HG02981 (cell line): ENCODE measurements at regions not wholly inside any gene's neighbourhood (a gene's known extent, or its start where the extent isn't known, plus 50 kb on each side); places are given as distances from the start of the nearest gene placed in this dataset.

ENCODE experiments used
- ATAC-seq: cut with Tn5 transposase; IDR thresholded peaks from one replicate; pipeline ENCODE4 v1.9.1; 2021; ENCODE audit warnings: mild to moderate bottlenecking, moderate library complexity; ENCODE audit not compliant: unreplicated experiment

DNA sequence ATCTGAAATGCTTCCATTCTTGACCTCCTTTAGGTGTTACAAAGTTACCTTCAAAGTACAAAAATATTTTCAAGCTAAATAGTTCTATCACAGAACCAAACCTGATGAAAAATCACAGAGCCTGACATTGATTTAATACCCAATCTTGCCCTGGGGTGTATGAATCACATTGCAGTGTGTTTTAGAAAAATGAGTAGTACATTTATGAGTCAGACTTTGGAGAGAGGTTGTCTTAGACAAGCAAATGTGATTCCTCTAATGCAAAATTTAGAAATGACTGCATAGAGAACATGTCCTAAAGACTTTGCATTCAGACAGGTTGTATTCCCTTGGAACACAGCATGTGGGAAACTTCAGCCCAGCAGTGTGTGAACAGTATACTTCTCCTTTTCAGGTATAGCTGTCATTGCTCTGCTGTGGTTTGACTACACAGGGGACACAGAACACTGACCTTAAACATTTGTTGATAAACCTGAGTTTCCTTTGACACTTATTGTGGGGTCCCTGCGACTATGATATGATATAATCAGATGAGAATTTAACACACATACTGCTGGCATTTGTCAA lies 972.1 kb downstream of the JRKL start:
- ATAC-seq, result no peak

GRCh38 chr11:97363331-97363730 lies 973.5 kb downstream of the JRKL start:
- ATAC-seq, result no peak

GRCh38 chr11:97364047-97364446 lies 974.2 kb downstream of the JRKL start:
- ATAC-seq, result no peak

GRCh38 chr11:97367406-97368083 lies 977.7 kb downstream of the JRKL start:
- no peak for ATAC-seq

DNA sequence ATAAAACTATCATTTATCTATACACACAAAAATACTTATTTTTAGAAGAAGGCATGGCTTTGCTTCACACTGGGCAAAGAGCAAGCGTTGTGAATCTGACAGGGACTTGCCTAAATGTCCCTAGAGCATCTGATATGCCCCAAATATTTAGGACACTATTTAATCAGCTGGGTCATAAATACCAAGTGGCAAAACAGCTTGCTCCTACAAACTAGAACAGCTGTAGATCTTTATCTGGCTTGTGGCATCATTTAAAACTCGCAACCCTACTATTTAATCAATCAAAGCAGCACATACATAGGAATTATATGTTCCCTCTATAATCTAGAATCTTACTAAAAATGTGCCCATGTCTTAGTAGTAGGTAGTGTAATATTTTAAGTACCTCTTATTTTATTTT lies 999.5 kb downstream of the JRKL start:
- ATAC-seq, result no peak

- no peak for ATAC-seq
Observed at GRCh38 chr11:97398246-97398645, 1008.4 kb downstream of the JRKL start.

GRCh38 chr11:97409141-97409540 lies 1019.3 kb downstream of the JRKL start:
- ATAC-seq, result no peak

GRCh38 chr11:97414801-97415200 lies 1025.0 kb downstream of the JRKL start:
- ATAC-seq, result no peak

DNA sequence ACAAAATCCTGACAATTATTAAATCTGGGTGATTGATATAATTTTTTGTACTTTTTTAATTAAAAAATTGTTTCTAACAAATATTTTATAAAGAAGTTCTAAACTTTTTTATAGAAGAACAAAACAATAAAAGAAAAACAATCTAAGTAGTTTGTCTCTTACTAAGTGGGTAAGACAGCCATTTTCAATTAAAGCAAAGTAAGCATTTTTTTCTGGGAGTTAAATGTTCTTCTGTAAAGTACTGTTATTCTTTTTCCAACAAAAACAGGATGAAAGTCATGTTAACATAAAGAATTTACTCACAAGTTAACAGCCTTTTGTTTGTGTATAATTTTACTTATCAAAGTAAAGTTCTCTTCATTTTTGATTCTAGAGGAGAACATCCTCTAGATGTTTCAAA lies 1029.9 kb downstream of the JRKL start:
- no peak for ATAC-seq

DNA sequence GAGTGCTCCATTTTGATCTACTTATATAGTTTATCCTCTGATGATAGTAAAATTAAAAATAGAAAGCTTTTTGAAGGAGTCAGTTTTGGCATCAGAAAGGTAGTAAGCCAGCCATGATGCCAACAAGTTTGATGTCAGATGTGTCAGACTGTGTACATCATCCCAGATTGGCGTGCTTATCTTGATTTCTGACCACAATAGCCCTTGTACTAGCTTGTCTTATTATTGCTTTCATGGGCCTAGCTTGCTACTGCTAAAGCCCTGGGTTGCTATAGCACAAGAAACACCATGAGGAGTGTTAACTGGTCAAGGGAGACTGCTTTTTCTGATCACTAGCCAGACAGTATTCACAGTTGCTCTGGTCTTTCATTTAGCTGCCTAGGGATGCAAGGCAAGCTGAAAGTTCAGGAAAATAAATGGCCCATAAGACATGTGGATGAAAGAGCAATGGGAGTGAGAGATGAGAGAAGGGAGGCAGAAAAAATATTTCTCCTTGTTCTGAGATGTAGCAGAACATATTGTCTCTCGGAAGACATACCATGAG lies 1038.5 kb downstream of the JRKL start:
- ATAC-seq, result no peak

DNA sequence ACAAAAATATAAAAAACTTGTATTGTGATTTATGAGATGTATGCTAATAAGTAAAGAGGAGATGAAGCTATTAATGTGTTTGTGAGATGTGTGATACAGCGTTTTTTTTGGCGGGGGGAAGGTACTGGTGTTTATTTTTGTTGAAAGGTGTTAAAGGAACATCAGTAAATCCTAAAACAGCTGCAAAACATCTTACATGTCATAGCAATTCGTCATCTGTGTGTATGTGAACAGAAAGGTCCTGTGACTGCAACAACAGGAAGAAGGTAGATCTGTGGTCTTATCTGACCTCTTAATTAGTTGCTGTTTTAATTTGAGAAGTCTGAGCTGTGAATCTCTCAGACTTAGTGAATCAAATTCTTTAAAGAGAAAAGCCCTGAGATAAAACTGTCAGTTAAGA lies 1041.1 kb downstream of the JRKL start:
- ATAC-seq, result no peak

DNA sequence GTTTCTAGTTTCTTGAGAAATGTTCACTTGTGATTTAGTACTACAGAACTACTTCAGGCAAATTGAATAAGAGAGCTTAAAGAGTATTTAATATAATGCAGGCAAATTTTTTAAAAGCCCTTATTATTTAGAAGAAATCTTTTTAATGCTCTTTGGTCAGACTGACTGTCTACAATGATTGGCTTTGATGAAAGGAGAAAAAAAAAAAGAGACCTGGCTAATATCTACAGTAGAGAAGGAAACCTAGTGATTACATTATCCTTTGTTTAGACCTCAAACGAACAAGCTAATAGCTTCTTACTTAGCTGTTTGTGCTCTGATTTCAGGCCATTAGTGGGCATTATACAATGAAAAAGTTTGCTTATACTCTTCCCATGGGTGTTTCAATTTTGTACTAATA lies 1043.1 kb downstream of the JRKL start:
- ATAC-seq, result no peak

DNA sequence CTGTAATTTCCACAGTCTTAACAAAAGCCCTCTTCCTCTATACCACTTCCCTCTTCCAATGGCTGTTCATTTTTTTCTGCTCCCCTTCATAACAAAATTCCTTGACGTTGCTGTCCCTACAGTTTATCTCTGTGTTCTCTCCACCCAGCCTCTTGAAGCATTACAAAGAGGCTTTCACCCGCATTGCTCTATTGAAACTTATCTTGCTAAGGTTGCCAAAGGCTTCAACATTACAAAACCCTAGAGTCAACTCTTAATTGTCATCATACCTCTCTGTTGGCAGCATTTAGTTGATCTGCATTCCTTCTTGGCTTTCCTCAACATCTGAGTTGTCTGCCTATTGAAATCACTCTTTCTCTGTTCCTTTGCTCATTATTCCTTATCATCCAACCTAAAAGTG lies 1055.7 kb downstream of the JRKL start:
- no peak for ATAC-seq

- no peak for ATAC-seq
Observed at GRCh38 chr11:97451441-97451840, 1061.6 kb downstream of the JRKL start.

DNA sequence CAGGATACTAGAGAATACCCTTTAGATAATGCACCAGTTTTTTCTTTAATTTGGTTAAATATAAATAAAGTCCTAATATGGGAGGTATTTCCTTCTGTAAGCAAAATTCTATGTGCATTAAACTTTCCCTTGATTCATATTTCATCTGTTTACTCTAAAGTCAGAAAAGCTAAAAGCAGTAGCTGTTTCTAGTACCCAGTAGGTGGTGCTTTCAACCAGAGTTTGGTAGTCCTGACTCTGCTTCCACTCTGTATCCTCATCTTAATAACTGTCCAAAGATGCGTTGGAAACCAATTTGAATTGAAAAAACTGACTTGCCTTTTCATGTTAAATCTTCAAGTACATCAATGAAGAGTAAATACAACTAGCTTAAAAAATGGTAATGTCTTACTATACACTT lies 1065.2 kb downstream of the JRKL start:
- no peak for ATAC-seq

DNA sequence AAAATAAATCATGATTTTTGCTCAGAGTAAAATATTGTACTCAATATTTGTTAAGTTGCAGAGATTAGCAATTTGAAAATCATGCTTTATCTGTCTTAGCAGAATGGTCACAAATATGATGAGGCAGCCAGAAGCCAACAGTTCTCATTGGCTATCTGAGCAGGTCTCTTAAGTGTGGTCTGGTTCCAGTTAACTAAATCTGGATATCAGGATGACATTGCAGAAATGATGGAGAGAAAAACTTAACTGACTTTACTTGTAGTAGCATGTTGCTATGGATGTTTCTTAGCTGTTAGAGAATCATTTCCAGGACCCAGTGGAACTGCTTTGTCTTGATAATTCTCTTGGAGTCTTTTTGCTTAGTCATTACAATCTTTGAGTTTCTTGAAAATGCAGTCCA lies 1070.3 kb downstream of the JRKL start:
- no peak for ATAC-seq

DNA sequence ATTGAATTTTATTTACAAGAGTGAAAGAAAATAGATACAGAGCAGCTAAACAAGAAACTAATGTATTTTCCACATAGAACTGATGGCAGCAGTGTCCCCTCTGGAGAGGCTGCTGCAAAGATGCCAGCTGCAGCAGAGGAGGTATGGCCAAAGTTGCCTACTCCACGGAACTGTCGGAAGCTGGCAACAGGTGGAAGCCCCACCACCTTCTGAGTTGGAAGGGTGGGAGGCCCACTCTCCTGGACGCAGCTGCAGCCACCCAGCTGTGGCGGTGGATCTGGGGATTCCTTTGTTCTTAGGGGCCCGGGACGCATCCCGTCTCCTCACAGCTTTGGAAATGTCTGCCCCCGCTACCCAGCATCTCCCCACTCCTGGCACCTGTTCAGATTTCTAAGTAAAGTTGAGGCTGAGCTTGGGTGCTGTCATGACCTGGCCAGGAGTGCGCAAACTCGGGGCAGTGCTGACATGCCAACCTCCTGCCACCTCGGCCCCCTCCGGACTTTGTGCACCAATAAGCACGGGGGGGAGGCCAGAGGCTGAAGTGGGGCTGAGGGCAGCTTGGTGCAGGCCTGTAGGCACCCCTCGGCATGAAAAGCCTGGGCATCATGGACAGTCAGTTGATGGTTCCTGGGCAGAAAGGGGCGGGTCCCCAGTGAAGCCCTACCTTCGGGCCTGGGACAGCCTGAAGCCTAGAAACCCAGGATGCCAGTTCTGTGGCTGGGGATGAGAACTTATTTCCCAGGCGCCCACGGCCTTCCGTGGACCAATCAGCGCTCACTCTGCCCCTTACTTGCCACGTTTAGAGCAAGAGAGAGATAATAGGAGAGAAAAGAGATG lies 1071.4 kb downstream of the JRKL start:
- ATAC-seq, result no peak

DNA sequence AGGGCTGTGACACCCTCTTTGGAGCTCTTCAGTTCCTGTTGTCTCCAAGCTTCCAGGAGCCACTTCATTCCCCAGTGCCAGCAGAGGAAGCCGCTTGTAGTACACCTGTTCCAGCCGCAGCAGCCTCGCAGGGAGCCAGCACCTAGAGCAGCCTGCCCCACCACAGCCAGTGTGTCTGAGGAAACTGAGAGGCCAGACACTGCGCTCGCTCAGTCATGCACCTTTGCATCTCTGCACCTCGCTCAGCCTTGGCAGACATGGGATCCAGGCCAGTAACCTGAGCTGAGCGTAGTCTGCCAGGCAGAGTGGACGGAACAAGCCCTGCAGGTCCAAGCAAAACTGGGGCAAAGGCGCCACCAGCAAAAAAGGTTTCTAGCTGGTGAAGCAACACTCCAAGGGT lies 1072.1 kb downstream of the JRKL start:
- no peak for ATAC-seq

GRCh38 chr11:97463891-97464290 lies 1074.1 kb downstream of the JRKL start:
- no peak for ATAC-seq

GRCh38 chr11:97471480-97471879 lies 1081.7 kb downstream of the JRKL start:
- no peak for ATAC-seq

GRCh38 chr11:97487387-97487786 lies 1097.6 kb downstream of the JRKL start:
- no peak for ATAC-seq

- no peak for ATAC-seq
Observed at GRCh38 chr11:97498891-97499290, 1109.1 kb downstream of the JRKL start.
